ENCODE measurements at regions not wholly inside any gene's neighbourhood (a gene's known extent, or its start where the extent isn't known, plus 50 kb on each side); places are given as distances from the start of the nearest gene placed in this dataset.

DNA sequence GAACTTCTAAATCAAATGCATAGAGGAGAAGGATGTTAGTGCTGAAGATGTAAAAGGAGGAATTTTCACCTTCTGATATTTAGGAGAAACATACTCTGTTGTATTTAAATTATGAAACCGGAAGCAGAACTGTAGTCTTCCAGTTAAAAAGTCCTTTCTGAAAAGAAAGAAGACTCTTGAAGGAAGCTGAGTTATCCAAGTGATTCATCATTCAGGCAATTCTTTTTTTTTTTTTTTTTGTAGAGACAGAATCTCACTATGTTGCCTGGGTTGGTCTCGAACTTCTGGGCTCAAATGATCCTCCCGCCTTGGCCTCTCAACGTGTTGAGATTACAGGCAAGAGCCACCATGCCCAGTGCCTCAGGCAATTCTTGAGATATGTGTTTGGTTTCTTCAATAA, 424.8 kb upstream of the TPM1 start:
- CTCF ChIA-PET, result interaction anchor here (0.9 to 1.9 kb wide), 6 partner anchors 8 to 477 kb away, joined by 3 to 7 read pairs (median 5); no protein-coding TSS in a partner anchor
- Histone ChIP-seq H3K27ac (ENCODE audit: low read depth, low read length) (no peak overlapping the region), H3K9me3 (ENCODE audit: control insufficient read depth, insufficient read depth, low read length) (no peaks in the 10 kb centered on the region), H3K27me3 (ENCODE audit: control insufficient read depth, insufficient read depth, low read length) (no peaks in the 10 kb centered on the region), H3K4me3 (ENCODE audit: low read depth, low read length) (no peak overlapping the region)
- POLR2A ChIA-PET, result interaction anchor here (0.7 to 2.9 kb wide), 3 partner anchors 11 to 49 kb away, joined by 3 to 30 read pairs (median 4); no protein-coding TSS in a partner anchor
- DNase-seq (ENCODE audit: low read depth, low spot score), result no peak
- TF ChIP-seq, protein P1, sequence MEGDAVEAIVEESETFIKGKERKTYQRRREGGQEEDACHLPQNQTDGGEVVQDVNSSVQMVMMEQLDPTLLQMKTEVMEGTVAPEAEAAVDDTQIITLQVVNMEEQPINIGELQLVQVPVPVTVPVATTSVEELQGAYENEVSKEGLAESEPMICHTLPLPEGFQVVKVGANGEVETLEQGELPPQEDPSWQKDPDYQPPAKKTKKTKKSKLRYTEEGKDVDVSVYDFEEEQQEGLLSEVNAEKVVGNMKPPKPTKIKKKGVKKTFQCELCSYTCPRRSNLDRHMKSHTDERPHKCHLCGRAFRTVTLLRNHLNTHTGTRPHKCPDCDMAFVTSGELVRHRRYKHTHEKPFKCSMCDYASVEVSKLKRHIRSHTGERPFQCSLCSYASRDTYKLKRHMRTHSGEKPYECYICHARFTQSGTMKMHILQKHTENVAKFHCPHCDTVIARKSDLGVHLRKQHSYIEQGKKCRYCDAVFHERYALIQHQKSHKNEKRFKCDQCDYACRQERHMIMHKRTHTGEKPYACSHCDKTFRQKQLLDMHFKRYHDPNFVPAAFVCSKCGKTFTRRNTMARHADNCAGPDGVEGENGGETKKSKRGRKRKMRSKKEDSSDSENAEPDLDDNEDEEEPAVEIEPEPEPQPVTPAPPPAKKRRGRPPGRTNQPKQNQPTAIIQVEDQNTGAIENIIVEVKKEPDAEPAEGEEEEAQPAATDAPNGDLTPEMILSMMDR (IDR thresholded peaks at IDR 0.05; ENCODE audit: low read depth, low read length), result no peak

- no peaks in the 10 kb centered on the region for H3K27me3 ChIP-seq (ENCODE audit: control insufficient read depth, insufficient read depth, low read length)
- ChIA-PET CTCF (interaction anchor here (0.7 to 1.9 kb wide), 8 partner anchors 8 to 557 kb away, joined by 3 to 7 read pairs (median 4); no protein-coding TSS in a partner anchor), POLR2A (interaction anchor here (0.7 to 2.9 kb wide), 5 partner anchors 11 to 227 kb away, joined by 3 to 30 read pairs (median 4); no protein-coding TSS in a partner anchor)
- H3K27ac ChIP-seq (ENCODE audit: low read depth, low read length), result no peak overlapping the region
- no peaks in the 10 kb centered on the region for H3K9me3 ChIP-seq (ENCODE audit: control insufficient read depth, insufficient read depth, low read length)
- H3K4me3 ChIP-seq (ENCODE audit: low read depth, low read length), result no peak overlapping the region
- DNase-seq (ENCODE audit: low read depth, low spot score), result peak; percentile 79
- TF ChIP-seq, protein P1 (IDR thresholded peaks at IDR 0.05; ENCODE audit: low read depth, low read length), result peak; percentile 74
Observed at GRCh38 chr15:62618432-62618831, 424.1 kb upstream of the TPM1 start.

GRCh38 chr15:62618846-62619504, 423.6 kb upstream of the TPM1 start:
- POLR2A ChIA-PET, result interaction anchor here (0.7 to 2.9 kb wide), 5 partner anchors 12 to 228 kb away, joined by 3 to 30 read pairs (median 4); no protein-coding TSS in a partner anchor
- no peak overlapping the region for H3K4me3 ChIP-seq (ENCODE audit: low read depth, low read length)
- H3K27ac ChIP-seq (ENCODE audit: low read depth, low read length), result peak overlapping the region; percentile 74
- DNase-seq (ENCODE audit: low read depth, low spot score), result no peak
- no peaks in the 10 kb centered on the region for H3K9me3 ChIP-seq (ENCODE audit: control insufficient read depth, insufficient read depth, low read length)
- CTCF ChIA-PET, result interaction anchor here (0.7 to 1.9 kb wide), 9 partner anchors 9 to 557 kb away, joined by 3 to 7 read pairs (median 4); no protein-coding TSS in a partner anchor
- TF ChIP-seq, protein P1 (IDR thresholded peaks at IDR 0.05; ENCODE audit: low read depth, low read length), result no peak
- H3K27me3 ChIP-seq (ENCODE audit: control insufficient read depth, insufficient read depth, low read length), result no peaks in the 10 kb centered on the region

DNA sequence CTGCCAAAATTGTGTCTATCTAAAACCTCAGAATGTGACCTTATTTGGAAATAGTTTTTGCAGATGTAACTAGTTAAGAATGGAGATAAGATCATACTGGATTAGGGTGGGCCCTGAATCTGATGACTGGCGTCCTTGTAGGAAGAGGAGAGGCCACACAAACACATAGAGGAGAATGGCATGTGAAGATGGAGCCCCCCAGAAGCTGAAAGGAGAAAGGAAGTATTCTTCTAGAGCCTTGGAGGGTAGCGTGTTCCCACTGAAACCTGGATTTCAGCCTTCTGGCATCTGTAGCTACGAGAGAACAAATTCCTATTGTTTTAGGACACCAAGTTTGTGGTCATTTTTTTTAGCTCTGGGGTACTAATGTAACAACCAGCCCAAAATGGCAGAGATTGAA, 423.0 kb upstream of the TPM1 start:
- ChIA-PET CTCF (interaction anchor here (0.6 to 1.9 kb wide), 4 partner anchors 120 to 313 kb away, joined by 3 to 7 read pairs (median 4); no protein-coding TSS in a partner anchor), POLR2A (interaction anchor here (1.7 to 2.9 kb wide), 2 partner anchors 12 to 228 kb away, joined by 4 to 30 read pairs; no protein-coding TSS in a partner anchor)
- Histone ChIP-seq H3K27me3 (ENCODE audit: control insufficient read depth, insufficient read depth, low read length) (no peaks in the 10 kb centered on the region), H3K9me3 (ENCODE audit: control insufficient read depth, insufficient read depth, low read length) (no peaks in the 10 kb centered on the region), H3K27ac (ENCODE audit: low read depth, low read length) (peak overlapping the region; percentile 74), H3K4me3 (ENCODE audit: low read depth, low read length) (no peak overlapping the region)
- DNase-seq (ENCODE audit: low read depth, low spot score), result no peak
- TF ChIP-seq, protein P1 (IDR thresholded peaks at IDR 0.05; ENCODE audit: low read depth, low read length), result no peak

DNA sequence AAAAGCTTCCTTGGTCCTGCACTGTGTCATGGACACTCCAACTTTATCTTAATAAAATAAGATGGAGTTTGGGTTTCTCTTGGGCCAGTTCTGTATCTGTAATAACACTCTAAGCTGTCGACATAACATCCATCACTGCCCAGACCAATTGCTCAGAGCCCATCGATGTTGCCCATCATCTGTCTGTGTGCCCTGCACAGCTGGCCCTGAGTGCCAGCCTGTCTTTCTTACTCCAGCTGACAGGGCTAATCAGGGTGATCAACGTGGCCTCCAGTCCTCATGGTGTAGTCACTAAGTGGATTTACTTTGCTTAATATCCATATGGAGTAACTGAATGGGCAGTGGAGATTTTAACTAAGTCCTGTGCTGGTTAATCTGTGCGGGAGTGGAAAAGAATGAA, 419.8 kb upstream of the TPM1 start:
- DNase-seq (ENCODE audit: low read depth, low spot score), result no peak
- H3K9me3 ChIP-seq (ENCODE audit: control insufficient read depth, insufficient read depth, low read length), result no peaks in the 10 kb centered on the region
- H3K4me3 ChIP-seq (ENCODE audit: low read depth, low read length), result no peak overlapping the region
- no peaks in the 10 kb centered on the region for H3K27me3 ChIP-seq (ENCODE audit: control insufficient read depth, insufficient read depth, low read length)
- H3K27ac ChIP-seq (ENCODE audit: low read depth, low read length), result no peak overlapping the region
- POLR2A ChIA-PET, result no interaction called here
- TF ChIP-seq, protein P1 (IDR thresholded peaks at IDR 0.05; ENCODE audit: low read depth, low read length), result no peak
- CTCF ChIA-PET, result no interaction called here

All from AG04450 (cell line).